Karpas-422 (cell line): ENCODE measurements at regions not wholly inside any gene's neighbourhood (a gene's known extent, or its start where the extent isn't known, plus 50 kb on each side); places are given as distances from the start of the nearest gene placed in this dataset.

ENCODE experiments used
- DNase-seq: peaks from one replicate; pipeline ENCODE4 v3.0.0-alpha.2; 2015
- H2AFZ ChIP-seq: fragments of 200-600 bp; sonication (generic); 2 replicates; pipeline ENCODE4 v1.6.1; 2014; ENCODE audit warnings: antibody characterized with exemption, low read length, mixed read lengths
- H3K27ac ChIP-seq: fragments of 200-600 bp; sonication (generic); 2 replicates; pipeline ENCODE4 v1.5.1; 2014; ENCODE audit warnings: mild to moderate bottlenecking, low read length, moderate library complexity
- H3K27me3 ChIP-seq: fragments of 200-600 bp; sonication (generic); 2 replicates; pipeline ENCODE4 v1.6.1; 2014; ENCODE audit warnings: low read length, mixed read lengths
- H3K36me3 ChIP-seq: fragments of 200-600 bp; sonication (generic); 2 replicates; pipeline ENCODE4 v1.6.1; 2014; ENCODE audit warnings: low read length, mixed read lengths; ENCODE audit not compliant: insufficient read depth
- H3K4me1 ChIP-seq: fragments of 200-600 bp; sonication (generic); 2 replicates; pipeline ENCODE4 v1.6.1; 2014; ENCODE audit warnings: mild to moderate bottlenecking, low read length, mixed read lengths
- H3K4me2 ChIP-seq: fragments of 200-600 bp; sonication (generic); 2 replicates; pipeline ENCODE4 v1.6.1; 2014; ENCODE audit warnings: low read length, low read depth, mild to moderate bottlenecking; ENCODE audit not compliant: poor library complexity, severe bottlenecking
- H3K4me3 ChIP-seq: fragments of 200-600 bp; sonication (generic); 2 replicates; pipeline ENCODE4 v1.5.1; 2014; ENCODE audit warnings: mild to moderate bottlenecking, antibody characterized with exemption, low read length, mixed read lengths
- H3K79me2 ChIP-seq: fragments of 200-600 bp; sonication (generic); 2 replicates; pipeline ENCODE4 v1.6.1; 2014; ENCODE audit warnings: mild to moderate bottlenecking, low read length, mixed read lengths
- H3K9ac ChIP-seq: fragments of 200-600 bp; sonication (generic); 2 replicates; pipeline ENCODE4 v1.6.0; 2014; ENCODE audit warnings: low read length
- H3K9me2 ChIP-seq: fragments of 200-600 bp; sonication (generic), shearing (Covaris generic); replicated peaks from 2 replicates; pipeline ENCODE4 v1.6.0; 2014; ENCODE audit warnings: mild to moderate bottlenecking, low read length, moderate library complexity; ENCODE audit not compliant: insufficient read depth
- H3K9me3 ChIP-seq: fragments of 300-700, 200-600 bp; sonication (generic); 2 replicates; pipeline ENCODE4 v1.6.1; 2014; ENCODE audit warnings: low read length, mixed read lengths
- H4K20me1 ChIP-seq: fragments of 200-600 bp; sonication (generic); 2 replicates; pipeline ENCODE4 v1.6.1; 2014; ENCODE audit warnings: mild to moderate bottlenecking, antibody characterized with exemption, low read length, low read depth; ENCODE audit not compliant: insufficient read depth

DNA sequence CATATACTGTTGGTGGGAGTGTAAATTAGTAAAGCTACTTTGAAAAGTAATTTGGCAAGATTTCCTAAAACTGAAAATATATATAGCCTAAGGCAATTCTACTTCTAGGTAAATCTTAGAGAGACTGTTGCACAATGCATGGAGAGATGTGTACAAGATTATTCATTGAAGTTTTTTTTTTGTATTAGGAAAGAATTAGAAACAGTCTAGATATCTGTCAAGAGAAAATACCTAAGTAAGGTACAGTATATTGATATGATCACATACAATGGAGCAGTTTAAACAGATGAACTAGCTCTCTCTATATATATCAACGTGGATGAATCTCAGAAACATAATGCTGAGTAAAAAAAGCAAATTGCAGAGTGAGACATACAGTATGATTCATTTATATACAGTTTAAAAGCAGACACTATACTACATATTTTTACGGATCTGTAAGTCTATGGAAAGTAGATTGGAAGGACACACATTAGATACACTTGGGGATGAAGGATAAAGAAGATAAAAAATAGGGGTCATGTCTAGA lies 59.3 kb upstream of the ACVR1 start:
- Histone ChIP-seq H3K4me3 (no peak overlapping the region), H3K36me3 (no peaks in the 10 kb centered on the region), H3K27ac (no peak overlapping the region), H3K79me2 (no peaks in the 10 kb centered on the region), H3K27me3 (no peaks in the 10 kb centered on the region), H3K9me3 (no peaks in the 10 kb centered on the region), H3K4me2 (no peak overlapping the region), H3K9me2 (no peaks in the 10 kb centered on the region), H2AFZ (no peak overlapping the region), H3K9ac (no peak overlapping the region), H4K20me1 (no peaks in the 10 kb centered on the region), H3K4me1 (no peaks in the 10 kb centered on the region)
- DNase-seq, result no peak

DNA sequence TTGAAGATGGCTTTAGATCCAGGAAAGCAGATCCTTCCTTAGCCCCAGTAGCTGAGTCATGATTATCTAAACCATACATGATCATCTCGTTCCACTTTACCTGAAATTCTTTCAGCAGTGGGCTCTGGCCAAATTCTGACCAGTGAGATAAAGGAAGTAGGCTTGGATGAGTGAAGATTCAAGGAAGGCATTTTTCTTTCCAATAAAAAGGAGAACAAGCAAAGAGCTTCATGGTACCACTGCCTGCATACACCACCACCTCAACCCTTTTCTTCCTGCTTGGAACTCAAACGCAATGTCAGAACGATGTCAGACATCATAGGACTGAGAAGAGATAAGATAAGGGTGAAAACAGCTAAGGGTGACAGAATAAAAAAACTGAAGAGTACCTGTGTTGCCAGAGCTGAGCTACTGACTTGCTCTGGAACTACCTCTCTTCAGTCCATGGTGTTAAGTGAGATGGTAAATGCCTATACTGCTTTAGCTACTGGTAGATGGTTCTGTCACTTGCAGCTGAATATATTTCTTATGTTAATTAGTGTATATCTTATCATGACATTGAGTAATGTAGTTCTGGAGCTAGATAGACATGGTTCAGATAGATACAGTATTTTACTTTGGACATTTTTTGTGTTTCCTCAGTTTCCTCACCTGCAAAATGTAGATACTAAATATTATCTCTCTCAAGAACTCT lies 58.7 kb upstream of the ACVR1 start:
- Histone ChIP-seq H3K4me2 (no peak overlapping the region), H3K9ac (no peak overlapping the region), H3K4me1 (no peaks in the 10 kb centered on the region), H3K9me2 (no peaks in the 10 kb centered on the region), H4K20me1 (no peaks in the 10 kb centered on the region), H3K27ac (no peak overlapping the region), H3K4me3 (no peak overlapping the region), H2AFZ (no peak overlapping the region), H3K36me3 (no peaks in the 10 kb centered on the region), H3K27me3 (no peaks in the 10 kb centered on the region), H3K79me2 (no peaks in the 10 kb centered on the region), H3K9me3 (no peaks in the 10 kb centered on the region)
- no peak for DNase-seq

DNA sequence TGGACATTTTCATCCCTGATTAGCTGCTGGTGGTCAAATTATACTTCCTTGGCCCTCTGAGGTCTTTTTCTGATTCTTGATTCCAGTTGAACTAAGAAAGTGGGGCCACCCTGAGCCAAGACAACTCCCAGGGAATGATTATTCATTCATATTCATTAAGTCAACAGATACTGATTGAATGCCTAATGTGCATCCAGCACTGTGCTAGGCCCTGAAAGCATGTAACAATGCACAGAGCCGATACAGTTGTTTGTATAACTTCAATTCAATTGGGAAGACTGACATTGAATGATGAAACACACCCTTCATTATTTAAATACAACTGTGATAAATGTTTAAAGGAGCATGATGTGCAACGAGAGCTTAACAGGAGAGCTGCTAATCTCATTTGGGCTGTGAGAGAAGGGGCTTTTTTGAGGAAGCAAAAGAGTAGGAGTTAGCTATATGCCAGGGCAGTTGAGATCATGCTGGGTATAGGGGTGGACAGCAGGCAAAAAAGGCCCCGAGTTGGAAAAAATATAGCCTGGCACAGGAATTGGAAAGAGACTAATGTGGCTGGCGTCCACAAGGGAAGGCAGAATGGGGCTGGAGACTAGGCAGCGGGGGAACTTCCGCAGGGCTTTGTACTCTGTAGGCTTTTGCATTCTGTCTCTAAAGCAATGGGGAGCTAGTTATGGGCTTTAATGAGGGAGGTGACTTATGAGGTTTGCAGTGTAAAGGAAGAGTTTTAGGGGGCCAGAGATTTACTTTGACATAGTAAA lies 57.2 kb upstream of the ACVR1 start:
- no peak overlapping the region for H3K4me2 ChIP-seq
- H3K9me2 ChIP-seq, result no peaks in the 10 kb centered on the region
- H3K4me1 ChIP-seq, result no peaks in the 10 kb centered on the region
- H3K9ac ChIP-seq, result no peak overlapping the region
- H3K36me3 ChIP-seq, result no peaks in the 10 kb centered on the region
- DNase-seq, result no peak
- H3K9me3 ChIP-seq, result no peaks in the 10 kb centered on the region
- no peaks in the 10 kb centered on the region for H3K27me3 ChIP-seq
- no peak overlapping the region for H3K4me3 ChIP-seq
- no peaks in the 10 kb centered on the region for H4K20me1 ChIP-seq
- no peak overlapping the region for H2AFZ ChIP-seq
- H3K27ac ChIP-seq, result no peak overlapping the region
- no peaks in the 10 kb centered on the region for H3K79me2 ChIP-seq

DNA sequence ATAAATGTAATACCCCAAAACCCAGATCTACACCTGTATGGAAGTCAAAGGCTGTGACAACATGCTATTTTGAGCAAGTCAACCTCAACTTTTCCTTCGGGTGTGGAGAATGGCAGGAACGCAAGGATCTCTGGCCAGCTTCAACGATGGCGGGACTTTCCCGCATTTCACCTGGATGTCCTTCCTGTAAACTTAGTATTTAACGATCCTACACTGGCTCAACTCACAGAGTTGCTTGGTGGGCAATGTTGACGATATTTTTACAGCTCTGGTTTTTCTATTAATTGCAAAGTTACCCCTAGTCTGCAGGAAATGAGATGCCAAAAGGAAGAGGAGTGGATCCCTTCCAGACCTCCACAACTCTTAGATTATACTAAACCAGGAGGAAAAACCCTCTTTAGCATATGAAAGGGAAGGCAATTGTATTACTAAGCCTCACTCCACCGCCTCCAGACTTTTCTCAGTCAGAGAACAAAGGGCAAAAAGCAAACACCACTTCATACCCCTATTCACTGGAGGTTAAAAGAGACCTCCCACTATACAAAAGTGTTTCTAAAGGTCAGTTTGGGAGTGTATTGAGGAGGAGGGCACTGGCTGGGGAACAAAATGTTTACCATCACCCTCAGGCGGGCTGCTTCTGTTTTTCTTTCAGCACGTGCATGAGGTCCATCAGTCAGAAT lies 56.5 kb upstream of the ACVR1 start:
- Histone ChIP-seq H3K9me2 (no peaks in the 10 kb centered on the region), H3K4me3 (no peak overlapping the region), H3K27me3 (no peaks in the 10 kb centered on the region), H2AFZ (no peak overlapping the region), H3K79me2 (no peaks in the 10 kb centered on the region), H4K20me1 (no peaks in the 10 kb centered on the region), H3K9me3 (no peaks in the 10 kb centered on the region), H3K9ac (no peak overlapping the region), H3K4me2 (no peak overlapping the region), H3K4me1 (no peaks in the 10 kb centered on the region), H3K36me3 (no peaks in the 10 kb centered on the region), H3K27ac (no peak overlapping the region)
- DNase-seq, result no peak

DNA sequence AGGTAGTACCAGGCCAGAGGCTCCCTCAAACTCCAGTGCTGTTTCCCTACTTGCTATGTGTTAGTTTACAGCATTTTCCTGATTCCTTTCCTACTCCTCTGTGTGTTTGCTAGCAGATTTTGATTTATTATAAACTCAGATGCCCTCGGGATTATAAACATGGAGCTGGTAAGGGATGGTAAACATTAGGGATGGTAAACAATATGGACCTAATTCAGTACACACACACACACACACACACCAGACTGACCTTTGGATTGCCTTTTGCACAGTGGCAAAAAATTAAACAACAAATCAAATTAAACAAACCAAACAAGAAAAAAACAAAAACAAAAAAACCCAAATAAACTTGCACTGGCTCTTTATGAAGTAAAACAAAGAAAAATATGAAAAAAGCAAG lies 55.4 kb upstream of the ACVR1 start:
- Histone ChIP-seq H3K4me3 (no peak overlapping the region), H3K79me2 (no peaks in the 10 kb centered on the region), H2AFZ (no peak overlapping the region), H3K9ac (no peak overlapping the region), H3K4me1 (no peaks in the 10 kb centered on the region), H3K27ac (no peak overlapping the region), H3K4me2 (no peak overlapping the region), H3K9me3 (no peaks in the 10 kb centered on the region), H3K36me3 (no peaks in the 10 kb centered on the region), H3K27me3 (no peaks in the 10 kb centered on the region), H4K20me1 (no peaks in the 10 kb centered on the region), H3K9me2 (no peaks in the 10 kb centered on the region)
- no peak for DNase-seq

DNA sequence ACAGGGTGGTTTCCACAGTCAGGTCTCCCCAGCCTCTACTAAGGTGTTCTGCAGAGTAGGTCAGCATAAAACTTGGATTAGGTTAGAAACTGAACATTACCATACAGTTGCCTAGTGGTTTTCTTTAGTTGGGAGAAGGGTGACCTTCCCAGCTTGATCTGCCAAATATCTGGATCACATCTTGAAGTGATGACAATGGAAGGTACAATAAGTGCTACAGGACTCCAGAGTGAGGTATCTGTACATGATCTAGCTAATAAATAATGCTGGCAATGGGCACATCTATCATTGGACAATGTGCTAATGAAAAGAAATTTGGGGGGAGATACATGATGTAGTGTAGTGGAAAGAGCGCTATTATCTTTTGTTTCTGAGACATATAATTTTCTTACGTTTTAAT lies 54.6 kb upstream of the ACVR1 start:
- Histone ChIP-seq H3K4me3 (no peak overlapping the region), H3K27ac (no peak overlapping the region), H3K9me2 (no peaks in the 10 kb centered on the region), H3K36me3 (no peaks in the 10 kb centered on the region), H3K9ac (no peak overlapping the region), H3K79me2 (no peaks in the 10 kb centered on the region), H2AFZ (no peak overlapping the region), H3K27me3 (no peaks in the 10 kb centered on the region), H3K4me1 (no peaks in the 10 kb centered on the region), H3K9me3 (no peaks in the 10 kb centered on the region), H4K20me1 (no peaks in the 10 kb centered on the region), H3K4me2 (no peak overlapping the region)
- no peak for DNase-seq

DNA sequence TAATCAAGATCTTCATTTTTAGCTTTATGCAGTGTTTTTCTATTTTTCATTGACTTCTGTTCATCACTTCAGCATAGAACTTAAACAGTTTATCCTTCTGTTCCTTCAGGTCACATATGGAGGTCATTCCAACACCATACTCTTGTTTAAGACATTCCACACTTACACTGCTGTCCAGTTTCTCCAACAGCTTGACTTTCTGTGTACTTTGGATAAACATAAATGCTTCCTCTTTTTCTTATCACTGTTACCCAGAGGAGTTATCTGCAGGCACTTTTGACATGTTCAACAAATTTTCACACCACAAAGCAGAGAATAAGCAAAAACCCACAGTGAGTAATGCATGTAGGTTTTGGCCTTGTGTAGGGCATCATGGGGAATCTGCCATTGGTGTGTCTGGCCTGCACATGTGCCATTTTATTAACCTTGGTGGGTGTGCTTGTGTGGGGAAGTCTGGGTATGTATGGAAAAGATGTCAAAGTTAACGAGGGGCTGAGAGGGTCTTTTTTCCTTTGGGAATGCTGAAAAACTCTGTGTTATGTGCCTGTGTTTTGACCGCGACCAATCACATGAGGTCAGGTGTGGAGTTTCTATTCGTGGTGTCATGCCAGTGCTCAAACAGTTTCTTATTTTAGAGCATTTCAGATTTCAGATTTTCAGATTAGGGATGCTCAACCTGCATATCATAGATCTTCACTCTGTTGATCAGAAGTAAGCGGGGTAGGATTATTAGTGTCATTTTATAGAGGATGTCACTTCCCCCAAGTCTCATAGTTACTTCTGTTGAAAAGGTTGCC lies 53.9 kb upstream of the ACVR1 start:
- H3K4me2 ChIP-seq, result no peak overlapping the region
- no peaks in the 10 kb centered on the region for H3K9me3 ChIP-seq
- no peak overlapping the region for H3K4me3 ChIP-seq
- no peak overlapping the region for H3K9ac ChIP-seq
- H3K27ac ChIP-seq, result no peak overlapping the region
- no peaks in the 10 kb centered on the region for H3K4me1 ChIP-seq
- H3K36me3 ChIP-seq, result no peaks in the 10 kb centered on the region
- H3K79me2 ChIP-seq, result no peaks in the 10 kb centered on the region
- H4K20me1 ChIP-seq, result no peaks in the 10 kb centered on the region
- DNase-seq, result no peak
- no peaks in the 10 kb centered on the region for H3K9me2 ChIP-seq
- no peak overlapping the region for H2AFZ ChIP-seq
- no peaks in the 10 kb centered on the region for H3K27me3 ChIP-seq

DNA sequence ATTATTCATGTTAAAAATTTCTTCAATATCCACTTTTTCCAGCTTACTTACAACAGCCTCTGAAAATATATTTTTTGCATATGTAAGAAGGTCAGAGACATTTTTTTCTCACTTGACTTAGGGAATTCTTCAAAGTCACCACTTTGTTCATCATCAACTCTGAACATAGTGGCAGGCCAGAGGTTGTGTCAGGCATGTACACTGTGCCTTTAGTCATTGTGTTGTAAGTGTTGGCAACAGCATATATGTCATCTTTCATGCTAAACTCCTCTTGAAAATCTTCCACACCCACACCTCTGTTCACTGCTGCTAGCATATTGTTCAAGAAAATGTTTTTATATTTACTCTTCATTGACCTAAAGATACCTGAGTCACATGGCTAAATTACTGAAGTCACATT lies 52.2 kb upstream of the ACVR1 start:
- Histone ChIP-seq H3K4me2 (no peak overlapping the region), H4K20me1 (no peaks in the 10 kb centered on the region), H3K9me3 (no peaks in the 10 kb centered on the region), H3K36me3 (no peaks in the 10 kb centered on the region), H3K27me3 (no peaks in the 10 kb centered on the region), H3K4me1 (no peaks in the 10 kb centered on the region), H3K9me2 (no peaks in the 10 kb centered on the region), H2AFZ (no peak overlapping the region), H3K9ac (no peak overlapping the region), H3K4me3 (no peak overlapping the region), H3K27ac (no peak overlapping the region), H3K79me2 (no peaks in the 10 kb centered on the region)
- no peak for DNase-seq
